SK-N-SH (cell line): ENCODE measurements at regions not wholly inside any gene's neighbourhood (a gene's known extent, or its start where the extent isn't known, plus 50 kb on each side); places are given as distances from the start of the nearest gene placed in this dataset.

ENCODE experiments used
- CTCF ChIA-PET: fragments of 300-600, 350-600 bp; formaldehyde crosslinking; extraction: SDS; loops from one replicate; lab custom pipeline; 2021; lab: Yijun Ruan, JAX
- POLR2A ChIA-PET: fragments of 350-600 bp; sonication (Branson Sonifier 250); formaldehyde crosslinking; extraction: SDS; loops from one replicate; lab custom pipeline; 2020; ENCODE audit warnings: antibody characterized with exemption, inconsistent platforms; lab: Yijun Ruan, JAX
- DNase-seq: peaks from one replicate; pipeline ENCODE4 v3.0.0; 2012
- H2AFZ ChIP-seq: fragments of 200-600 bp; sonication (generic); 2 replicates; pipeline ENCODE4 v1.8.1; 2016; ENCODE audit warnings: antibody characterized with exemption, mild to moderate bottlenecking, low read depth
- H3F3A ChIP-seq: fragments of 200-600 bp; sonication (generic); replicated peaks from 2 replicates; pipeline ENCODE3; 2016; ENCODE audit warnings: antibody characterized with exemption, mild to moderate bottlenecking; ENCODE audit not compliant: insufficient read depth
- H3K27ac ChIP-seq, 2 experiments: fragments of 200-500 bp in 1 of 2; fragments of 200-600 bp in 1 of 2; sonication (Bioruptor generic) in 1 of 2; sonication (generic), shearing (Covaris generic) in 1 of 2; 2 replicates each; pipeline versions ENCODE4 v1.5.1 to v1.6.1; 2014 to 2016; ENCODE audit warnings: low read depth in 2 of 2, inconsistent platforms in 1 of 2, low read length in 1 of 2, mild to moderate bottlenecking in 1 of 2, mixed read lengths in 1 of 2
- H3K27me3 ChIP-seq: fragments of 200-600 bp; sonication (generic), shearing (Covaris generic); 2 replicates; pipeline ENCODE4 v1.6.1; 2016; ENCODE audit warnings: mixed run types; ENCODE audit not compliant: insufficient read depth
- H3K36me3 ChIP-seq, 2 experiments: fragments of 200-500 bp in 1 of 2; fragments of 200-600 bp in 1 of 2; sonication (Bioruptor generic) in 1 of 2; sonication (generic) in 1 of 2; replicated peaks in 1 of 2; 2 replicates each; pipeline versions ENCODE3 to v1.5.1; 2014 to 2016; ENCODE audit warnings: low read length in 1 of 2, mild to moderate bottlenecking in 1 of 2; ENCODE audit not compliant: insufficient read depth in 2 of 2, control insufficient read depth in 1 of 2
- H3K4me1 ChIP-seq, 2 experiments: fragments of 200-500 bp in 1 of 2; fragments of 200-600 bp in 1 of 2; sonication (Bioruptor generic) in 1 of 2; sonication (generic), shearing (Covaris generic) in 1 of 2; 2 replicates each; pipeline versions ENCODE4 v1.5.1 to v1.6.1; 2014 to 2016; ENCODE audit warnings: low read depth in 1 of 2, low read length in 1 of 2, mixed run types in 1 of 2; ENCODE audit not compliant: insufficient read depth in 2 of 2, control insufficient read depth in 1 of 2
- H3K4me2 ChIP-seq: fragments of 200-600 bp; sonication (generic), shearing (Covaris generic); 2 replicates; pipeline ENCODE4 v1.6.1; 2017; ENCODE audit warnings: mixed run types
- H3K4me3 ChIP-seq, 2 experiments: fragments of 200-500 bp in 1 of 2; fragments of 200-600 bp in 1 of 2; sonication (Bioruptor generic) in 1 of 2; sonication (generic), shearing (Covaris generic) in 1 of 2; 2 replicates each; pipeline versions ENCODE4 v1.5.1 to v1.8.1; 2014 to 2016; ENCODE audit warnings: low read depth in 2 of 2, inconsistent platforms in 1 of 2, low read length in 1 of 2, mild to moderate bottlenecking in 1 of 2, mixed read lengths in 1 of 2, moderate library complexity in 1 of 2
- H3K79me2 ChIP-seq: fragments of 200-600 bp; sonication (generic); 2 replicates; pipeline ENCODE4 v1.8.1; 2017; ENCODE audit warnings: mild to moderate bottlenecking; ENCODE audit not compliant: insufficient read depth
- H3K9ac ChIP-seq: fragments of 200-600 bp; sonication (generic); 2 replicates; pipeline ENCODE4 v1.6.1; 2017; ENCODE audit warnings: mixed run types
- H3K9me2 ChIP-seq: fragments of 200-600 bp; sonication (generic); 2 replicates; pipeline ENCODE4 v1.6.1; 2017; ENCODE audit warnings: mixed run types
- H3K9me3 ChIP-seq: fragments of 200-600 bp; sonication (generic); 2 replicates; pipeline ENCODE4 v1.6.1; 2017; ENCODE audit warnings: mixed run types, mild to moderate bottlenecking, moderate library complexity
- H4K20me1 ChIP-seq: fragments of 200-600 bp; sonication (generic); 2 replicates; pipeline ENCODE4 v1.6.1; 2017; ENCODE audit warnings: mild to moderate bottlenecking, mixed run types; ENCODE audit not compliant: insufficient read depth
- ELF1 ChIP-seq: IDR thresholded peaks from 2 replicates; pipeline ENCODE4 v1.4.0; 2012
- FOSL2 ChIP-seq: IDR thresholded peaks from 2 replicates; pipeline ENCODE4 v1.4.0; 2012; ENCODE audit warnings: low read depth, mild to moderate bottlenecking, moderate library complexity, borderline replicate concordance
- FOXM1 ChIP-seq: IDR thresholded peaks from 2 replicates; pipeline ENCODE4 v1.4.0; 2012; ENCODE audit warnings: low read depth, mild to moderate bottlenecking
- JUND ChIP-seq: IDR thresholded peaks from 2 replicates; pipeline ENCODE4 v1.4.0; 2012
- MXI1 ChIP-seq: IDR thresholded peaks from 2 replicates; pipeline ENCODE4 v1.6.1; 2012; ENCODE audit warnings: mild to moderate bottlenecking, low read depth, low read length, improper control_type of control experiment
- NFIC ChIP-seq: IDR thresholded peaks from 2 replicates; pipeline ENCODE4 v1.4.0; 2012; ENCODE audit warnings: borderline replicate concordance
- NRF1 ChIP-seq: IDR thresholded peaks from 2 replicates; pipeline ENCODE4 v1.6.1; 2012; ENCODE audit warnings: low read depth, mild to moderate bottlenecking, low read length
- PBX3 ChIP-seq: IDR thresholded peaks from 2 replicates; pipeline ENCODE4; 2012
- POLR2AphosphoS5 ChIP-seq: IDR thresholded peaks from 2 replicates; pipeline ENCODE4 v1.6.1; 2012; ENCODE audit warnings: low read depth, low read length
- RAD21 ChIP-seq: IDR thresholded peaks from 2 replicates; pipeline ENCODE4 v1.6.1; 2012; ENCODE audit warnings: mild to moderate bottlenecking, low read length
- RFX5 ChIP-seq: IDR thresholded peaks from 2 replicates; pipeline ENCODE4 v1.6.1; 2012; ENCODE audit warnings: mild to moderate bottlenecking, improper control_type of control experiment, low read length
- RXRA ChIP-seq: IDR thresholded peaks from 2 replicates; pipeline ENCODE4 v1.4.0; 2012; ENCODE audit warnings: low read depth, mild to moderate bottlenecking, borderline replicate concordance
- SIN3A ChIP-seq: IDR thresholded peaks from 2 replicates; pipeline ENCODE4 v1.6.1; 2012; ENCODE audit warnings: low read depth, mild to moderate bottlenecking, low read length, moderate library complexity, borderline replicate concordance
- USF1 ChIP-seq: IDR thresholded peaks from 2 replicates; pipeline ENCODE4 v1.4.0; 2012; ENCODE audit warnings: low read depth, borderline replicate concordance
- YY1 ChIP-seq: IDR thresholded peaks from 2 replicates; pipeline ENCODE4 v1.4.0; 2012; ENCODE audit warnings: low read depth, mild to moderate bottlenecking
- WGBS: methylation state at CpG from one replicate; pipeline ENCODE4 v1.1.6; 2017; ENCODE audit warnings: low lambda C conversion rate; 5-methylcytosine and 5-hydroxymethylcytosine counted together
- TF ChIP-seq, protein P1 (sequence below): fragments of 200-600 bp; sonication (generic); IDR thresholded peaks from 2 replicates; pipeline ENCODE4 v1.6.1; 2017; ENCODE audit warnings: antibody characterized with exemption, mild to moderate bottlenecking, moderate library complexity
- TF ChIP-seq, protein P2 (sequence below): IDR thresholded peaks from 2 replicates; pipeline ENCODE4 v1.6.1; 2012; ENCODE audit warnings: mild to moderate bottlenecking, low read depth, low read length, moderate library complexity

- ChIA-PET POLR2A (no interaction called here), CTCF (interaction anchor here (0.9 to 1.4 kb wide), 2 partner anchors 14 to 18 kb away, joined by 3 read pairs; no protein-coding TSS in a partner anchor)
- DNase-seq = no peak
- H3K4me1 ChIP-seq = peaks cover 0 to 2% of the 10 kb centered on the region in 2 experiments; a peak in 1 of 4 replicates
- 20% methylated on average over 7 of the region's 7 CpGs for WGBS
- H3K79me2 ChIP-seq = no peaks in the 10 kb centered on the region
- H2AFZ ChIP-seq = no peak overlapping the region
- H3K27me3 ChIP-seq = no peaks in the 10 kb centered on the region
- no peaks in the 10 kb centered on the region for H3K36me3 ChIP-seq
- no peaks in the 10 kb centered on the region for H3K9me3 ChIP-seq
- no peaks in the 10 kb centered on the region for H3K9me2 ChIP-seq
- no peak overlapping the region for H3K4me2 ChIP-seq
- H4K20me1 ChIP-seq = no peaks in the 10 kb centered on the region
- no peak overlapping the region for H3K27ac ChIP-seq
- TF ChIP-seq YY1 (no peak), RFX5 (no peak), POLR2AphosphoS5 (no peak), PBX3 (no peak), FOXM1 (no peak)
- TF ChIP-seq, protein P1, sequence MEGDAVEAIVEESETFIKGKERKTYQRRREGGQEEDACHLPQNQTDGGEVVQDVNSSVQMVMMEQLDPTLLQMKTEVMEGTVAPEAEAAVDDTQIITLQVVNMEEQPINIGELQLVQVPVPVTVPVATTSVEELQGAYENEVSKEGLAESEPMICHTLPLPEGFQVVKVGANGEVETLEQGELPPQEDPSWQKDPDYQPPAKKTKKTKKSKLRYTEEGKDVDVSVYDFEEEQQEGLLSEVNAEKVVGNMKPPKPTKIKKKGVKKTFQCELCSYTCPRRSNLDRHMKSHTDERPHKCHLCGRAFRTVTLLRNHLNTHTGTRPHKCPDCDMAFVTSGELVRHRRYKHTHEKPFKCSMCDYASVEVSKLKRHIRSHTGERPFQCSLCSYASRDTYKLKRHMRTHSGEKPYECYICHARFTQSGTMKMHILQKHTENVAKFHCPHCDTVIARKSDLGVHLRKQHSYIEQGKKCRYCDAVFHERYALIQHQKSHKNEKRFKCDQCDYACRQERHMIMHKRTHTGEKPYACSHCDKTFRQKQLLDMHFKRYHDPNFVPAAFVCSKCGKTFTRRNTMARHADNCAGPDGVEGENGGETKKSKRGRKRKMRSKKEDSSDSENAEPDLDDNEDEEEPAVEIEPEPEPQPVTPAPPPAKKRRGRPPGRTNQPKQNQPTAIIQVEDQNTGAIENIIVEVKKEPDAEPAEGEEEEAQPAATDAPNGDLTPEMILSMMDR = no peak
- no peaks in the 10 kb centered on the region for H3F3A ChIP-seq
- H3K4me3 ChIP-seq = no peak overlapping the region
- H3K9ac ChIP-seq = no peak overlapping the region
Measured at GRCh38 chr1:5220821-5221220, 566.4 kb downstream of the AJAP1 start.

DNA sequence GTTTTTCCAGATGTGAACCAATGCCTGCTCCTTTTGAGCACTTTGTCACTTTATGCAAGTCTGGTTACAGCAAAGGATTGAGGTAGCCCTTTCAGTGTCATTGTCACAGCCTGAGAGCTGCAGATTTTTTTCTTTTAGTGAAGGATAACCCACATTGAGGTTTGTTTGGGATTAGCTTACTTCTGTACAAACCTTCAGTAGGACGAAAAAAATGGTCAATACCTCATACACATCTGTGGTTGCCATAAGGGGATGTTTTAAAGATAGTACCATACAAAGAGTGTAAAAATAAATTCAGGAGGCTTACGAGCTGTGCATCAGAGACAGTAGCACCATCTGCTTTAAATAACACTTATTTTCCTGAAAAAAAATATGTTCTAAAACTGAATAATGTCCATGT is 566.0 kb downstream of the AJAP1 start:
- H3K4me1 ChIP-seq = peaks cover 0 to 2% of the 10 kb centered on the region in 2 experiments; a peak in 1 of 4 replicates
- H3F3A ChIP-seq = no peaks in the 10 kb centered on the region
- no peaks in the 10 kb centered on the region for H3K79me2 ChIP-seq
- H2AFZ ChIP-seq = no peak overlapping the region
- 6% methylated on average over 2 of the region's 2 CpGs for WGBS
- H3K4me2 ChIP-seq = no peak overlapping the region
- H3K36me3 ChIP-seq = no peaks in the 10 kb centered on the region
- CTCF ChIA-PET = interaction anchor here (0.9 to 1.5 kb wide), 5 partner anchors 10 to 64 kb away, joined by 3 read pairs; no protein-coding TSS in a partner anchor
- H3K9ac ChIP-seq = no peak overlapping the region
- no peak overlapping the region for H3K27ac ChIP-seq
- no peak for DNase-seq
- H3K9me3 ChIP-seq = no peaks in the 10 kb centered on the region
- no peaks in the 10 kb centered on the region for H3K27me3 ChIP-seq
- no peaks in the 10 kb centered on the region for H4K20me1 ChIP-seq
- H3K4me3 ChIP-seq = no peak overlapping the region
- POLR2A ChIA-PET = no interaction called here
- H3K9me2 ChIP-seq = no peaks in the 10 kb centered on the region
- TF ChIP-seq POLR2AphosphoS5 (no peak), RAD21 (no peak), USF1 (no peak), NRF1 (no peak), FOSL2 (no peak), MXI1 (no peak), RXRA (no peak), NFIC (no peak), PBX3 (no peak), JUND (no peak), ELF1 (no peak), SIN3A (no peak)
- TF ChIP-seq, protein P1 = no peak
- TF ChIP-seq, protein P2, sequence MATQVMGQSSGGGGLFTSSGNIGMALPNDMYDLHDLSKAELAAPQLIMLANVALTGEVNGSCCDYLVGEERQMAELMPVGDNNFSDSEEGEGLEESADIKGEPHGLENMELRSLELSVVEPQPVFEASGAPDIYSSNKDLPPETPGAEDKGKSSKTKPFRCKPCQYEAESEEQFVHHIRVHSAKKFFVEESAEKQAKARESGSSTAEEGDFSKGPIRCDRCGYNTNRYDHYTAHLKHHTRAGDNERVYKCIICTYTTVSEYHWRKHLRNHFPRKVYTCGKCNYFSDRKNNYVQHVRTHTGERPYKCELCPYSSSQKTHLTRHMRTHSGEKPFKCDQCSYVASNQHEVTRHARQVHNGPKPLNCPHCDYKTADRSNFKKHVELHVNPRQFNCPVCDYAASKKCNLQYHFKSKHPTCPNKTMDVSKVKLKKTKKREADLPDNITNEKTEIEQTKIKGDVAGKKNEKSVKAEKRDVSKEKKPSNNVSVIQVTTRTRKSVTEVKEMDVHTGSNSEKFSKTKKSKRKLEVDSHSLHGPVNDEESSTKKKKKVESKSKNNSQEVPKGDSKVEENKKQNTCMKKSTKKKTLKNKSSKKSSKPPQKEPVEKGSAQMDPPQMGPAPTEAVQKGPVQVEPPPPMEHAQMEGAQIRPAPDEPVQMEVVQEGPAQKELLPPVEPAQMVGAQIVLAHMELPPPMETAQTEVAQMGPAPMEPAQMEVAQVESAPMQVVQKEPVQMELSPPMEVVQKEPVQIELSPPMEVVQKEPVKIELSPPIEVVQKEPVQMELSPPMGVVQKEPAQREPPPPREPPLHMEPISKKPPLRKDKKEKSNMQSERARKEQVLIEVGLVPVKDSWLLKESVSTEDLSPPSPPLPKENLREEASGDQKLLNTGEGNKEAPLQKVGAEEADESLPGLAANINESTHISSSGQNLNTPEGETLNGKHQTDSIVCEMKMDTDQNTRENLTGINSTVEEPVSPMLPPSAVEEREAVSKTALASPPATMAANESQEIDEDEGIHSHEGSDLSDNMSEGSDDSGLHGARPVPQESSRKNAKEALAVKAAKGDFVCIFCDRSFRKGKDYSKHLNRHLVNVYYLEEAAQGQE = no peak
